Small intestine (tissue), 7 donors: ENCODE measurements at regions not wholly inside any gene's neighbourhood (a gene's known extent, or its start where the extent isn't known, plus 50 kb on each side); places are given as distances from the start of the nearest gene placed in this dataset.

Experiments
- DNase-seq, 2 donors: peaks; one replicate each; pipeline versions ENCODE4 v3.0.0 to v3.0.0-alpha.2; 2013
- FAIRE-seq: peaks from 2 replicates; lab custom pipeline; 2012; peaks lifted over from hg19 to GRCh38; lab: Jason Lieb, UNC
- H3K27ac ChIP-seq, 3 donors: one replicate each; pipeline ENCODE4 v1.5.1; 2013; ENCODE audit warnings: low read length in 2 of 3, mild to moderate bottlenecking in 2 of 3, control low read depth in 1 of 3, inconsistent platforms in 1 of 3, low read depth in 1 of 3, moderate library complexity in 1 of 3
- H3K27me3 ChIP-seq, 3 donors: one replicate each; pipeline ENCODE4 v1.6.1; 2013; ENCODE audit warnings: low read length in 3 of 3, inconsistent platforms in 1 of 3; ENCODE audit not compliant: control insufficient read depth in 3 of 3, insufficient read depth in 3 of 3
- H3K36me3 ChIP-seq, 3 donors: one replicate each; pipeline ENCODE4 v1.6.1; 2013; ENCODE audit warnings: low read length in 3 of 3, inconsistent platforms in 1 of 3, low read depth in 1 of 3, mild to moderate bottlenecking in 1 of 3, moderate library complexity in 1 of 3; ENCODE audit not compliant: control insufficient read depth in 3 of 3, insufficient read depth in 2 of 3
- H3K4me1 ChIP-seq, 3 donors: one replicate each; pipeline ENCODE4 v1.6.1; 2013; ENCODE audit warnings: low read length in 2 of 3, inconsistent platforms in 1 of 3, low read depth in 1 of 3, mild to moderate bottlenecking in 1 of 3, moderate library complexity in 1 of 3; ENCODE audit not compliant: control insufficient read depth in 3 of 3, insufficient read depth in 2 of 3
- H3K4me3 ChIP-seq, 3 donors: one replicate each; pipeline ENCODE4 v1.5.1; 2013; ENCODE audit warnings: low read length in 3 of 3, control low read depth in 1 of 3, inconsistent platforms in 1 of 3, low read depth in 1 of 3, mild to moderate bottlenecking in 1 of 3, moderate library complexity in 1 of 3
- H3K9me3 ChIP-seq, 2 donors: one replicate each; pipeline ENCODE4 v1.6.1; 2013; ENCODE audit warnings: low read depth in 1 of 2, low read length in 1 of 2; ENCODE audit not compliant: control insufficient read depth in 2 of 2, insufficient read depth in 1 of 2
- WGBS, 3 donors: extraction: QIAGEN DNeasy Blood & Tissue Kit; methylation state at CpG; one replicate each; pipeline ENCODE4 v1.1.7; 2013; 5-methylcytosine and 5-hydroxymethylcytosine counted together
- donor health status: healthy with polysubstance abuse.
- donor health status: control.
- donor health status: control.
- donor health status: Bipolar disorder and iron deficiency.
- donor health status: healthy.

DNA sequence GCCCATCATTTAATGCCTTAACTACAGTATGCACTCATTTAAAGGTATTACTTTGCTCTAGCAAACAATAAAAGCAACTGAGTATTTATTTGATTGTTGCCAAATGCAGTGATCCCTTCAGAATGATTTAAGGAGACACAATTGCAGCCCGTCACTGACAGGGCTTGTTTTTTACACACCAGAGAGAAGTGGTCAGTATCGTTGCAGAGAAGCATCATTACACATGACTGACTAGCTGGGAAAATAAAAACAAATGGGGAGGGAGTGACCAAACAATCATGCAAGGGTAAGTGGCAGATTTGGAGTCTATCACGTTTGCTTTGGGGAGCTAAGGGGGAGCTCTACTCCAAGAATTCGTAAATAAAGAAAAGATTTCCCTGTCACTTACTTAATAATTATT is 1685.3 kb upstream of the TENM3 start:
- no peak overlapping the region for H3K4me3 ChIP-seq
- H3K4me1 ChIP-seq: no peaks in the 10 kb centered on the region
- no peaks in the 10 kb centered on the region for H3K36me3 ChIP-seq
- DNase-seq (no peak), FAIRE-seq (no peak)
- H3K27ac ChIP-seq: no peak overlapping the region
- H3K9me3 ChIP-seq: no peaks in the 10 kb centered on the region
- no peaks in the 10 kb centered on the region for H3K27me3 ChIP-seq
- 54 to 59% (median 57%) methylated on average over 4 of the region's 4 CpGs for WGBS, 3 donors

DNA sequence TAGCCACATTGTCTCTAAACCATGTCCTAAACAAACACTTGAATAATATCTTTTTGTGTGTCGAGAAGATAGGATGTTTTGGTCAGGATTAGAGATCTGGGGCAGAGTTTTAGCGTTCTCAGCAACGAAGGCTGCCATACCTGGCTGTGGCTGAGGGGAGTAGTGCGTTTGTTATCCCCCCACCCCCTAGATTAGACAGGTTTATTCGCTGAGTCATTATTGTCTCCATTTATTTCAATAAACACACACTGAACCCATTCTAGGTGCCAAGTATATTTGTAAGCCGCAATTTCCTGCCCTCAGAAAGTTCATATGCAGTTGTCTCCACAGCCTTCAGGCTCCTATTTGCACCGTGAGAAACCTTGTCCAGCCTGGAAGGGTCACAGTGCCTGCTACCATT is 1684.8 kb upstream of the TENM3 start:
- 53 to 57% (median 54%) methylated on average over 7 of the region's 7 CpGs for WGBS, 3 donors
- FAIRE-seq (no peak), DNase-seq (no peak)
- Histone ChIP-seq H3K36me3 (no peaks in the 10 kb centered on the region), H3K27me3 (no peaks in the 10 kb centered on the region), H3K9me3 (no peaks in the 10 kb centered on the region), H3K4me1 (no peaks in the 10 kb centered on the region), H3K4me3 (no peak overlapping the region), H3K27ac (no peak overlapping the region)

DNA sequence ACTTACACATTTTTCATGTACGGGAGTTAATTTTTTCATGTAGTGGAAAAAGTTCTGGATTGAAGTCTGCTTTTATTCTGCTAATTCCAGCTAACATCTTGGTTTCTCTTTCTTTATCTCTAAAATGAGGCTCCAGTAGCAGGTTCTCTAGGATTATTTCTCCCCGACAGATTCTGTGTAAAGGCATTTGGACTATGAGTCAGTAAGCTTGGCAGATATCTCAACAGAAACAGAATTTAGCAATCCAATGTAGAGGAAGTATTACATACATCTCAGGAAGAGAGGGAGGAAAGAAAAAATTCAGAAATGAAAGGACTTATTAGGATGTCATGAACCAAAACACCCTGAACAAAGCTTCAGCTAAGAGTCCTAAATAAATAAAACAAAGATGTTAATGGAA is 1682.3 kb upstream of the TENM3 start:
- FAIRE-seq (no peak), DNase-seq (no peak)
- WGBS, 3 donors: 39 to 48% (median 40%) methylated on average over 2 of the region's 2 CpGs
- Histone ChIP-seq H3K36me3 (no peaks in the 10 kb centered on the region), H3K27ac (no peak overlapping the region), H3K4me3 (no peak overlapping the region), H3K9me3 (no peaks in the 10 kb centered on the region), H3K4me1 (no peaks in the 10 kb centered on the region), H3K27me3 (no peaks in the 10 kb centered on the region)

DNA sequence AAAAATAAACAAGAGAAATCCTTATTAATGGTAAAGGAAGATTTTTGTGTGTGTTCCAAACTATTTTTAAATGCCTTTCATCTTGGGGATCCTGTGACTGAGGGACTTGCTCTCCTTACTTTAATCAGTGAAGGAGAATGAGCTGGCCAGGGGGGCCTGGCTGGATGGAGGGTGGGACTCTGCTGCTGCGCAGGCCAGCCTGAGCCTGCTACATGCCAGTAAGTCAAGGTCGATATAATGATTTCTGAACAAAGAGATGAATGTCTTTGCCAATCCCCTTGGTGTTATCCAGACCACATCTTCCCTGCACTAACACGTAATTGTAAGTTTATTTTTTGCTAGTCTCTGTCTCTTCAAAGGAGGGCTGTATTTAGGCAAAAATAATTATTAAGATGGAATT is 1679.2 kb upstream of the TENM3 start:
- Histone ChIP-seq H3K27me3 (no peaks in the 10 kb centered on the region), H3K36me3 (no peaks in the 10 kb centered on the region), H3K4me3 (no peak overlapping the region), H3K27ac (no peak overlapping the region), H3K9me3 (no peaks in the 10 kb centered on the region), H3K4me1 (no peaks in the 10 kb centered on the region)
- WGBS, 3 donors: 57 to 60% (median 58%) methylated on average over 3 of the region's 3 CpGs
- DNase-seq (no peak), FAIRE-seq (no peak)

DNA sequence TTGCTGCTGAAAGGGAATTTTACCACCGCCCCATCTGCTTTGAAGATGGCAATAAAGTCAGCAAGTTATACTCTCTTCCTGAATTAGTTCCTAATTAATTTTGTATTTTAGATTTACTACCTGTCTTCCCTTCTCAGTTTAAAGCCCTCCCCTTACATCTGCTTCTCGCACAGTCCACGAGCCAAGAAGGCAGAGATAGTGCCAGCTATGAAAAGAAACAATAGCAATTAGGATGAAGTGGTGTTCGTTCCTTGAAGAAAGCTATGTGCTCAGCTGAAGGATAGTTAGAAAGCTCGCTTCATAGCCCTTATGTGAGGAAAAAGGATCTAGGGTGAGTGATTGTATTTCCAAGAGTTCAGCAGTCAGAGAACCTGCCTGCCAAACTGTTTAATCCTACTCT is 1678.8 kb upstream of the TENM3 start:
- no peaks in the 10 kb centered on the region for H3K36me3 ChIP-seq
- H3K4me3 ChIP-seq: no peak overlapping the region
- 63 to 73% (median 67%) methylated on average over 5 of the region's 5 CpGs for WGBS, 3 donors
- no peak overlapping the region for H3K27ac ChIP-seq
- H3K4me1 ChIP-seq: no peaks in the 10 kb centered on the region
- DNase-seq (no peak), FAIRE-seq (no peak)
- H3K9me3 ChIP-seq: no peaks in the 10 kb centered on the region
- no peaks in the 10 kb centered on the region for H3K27me3 ChIP-seq

DNA sequence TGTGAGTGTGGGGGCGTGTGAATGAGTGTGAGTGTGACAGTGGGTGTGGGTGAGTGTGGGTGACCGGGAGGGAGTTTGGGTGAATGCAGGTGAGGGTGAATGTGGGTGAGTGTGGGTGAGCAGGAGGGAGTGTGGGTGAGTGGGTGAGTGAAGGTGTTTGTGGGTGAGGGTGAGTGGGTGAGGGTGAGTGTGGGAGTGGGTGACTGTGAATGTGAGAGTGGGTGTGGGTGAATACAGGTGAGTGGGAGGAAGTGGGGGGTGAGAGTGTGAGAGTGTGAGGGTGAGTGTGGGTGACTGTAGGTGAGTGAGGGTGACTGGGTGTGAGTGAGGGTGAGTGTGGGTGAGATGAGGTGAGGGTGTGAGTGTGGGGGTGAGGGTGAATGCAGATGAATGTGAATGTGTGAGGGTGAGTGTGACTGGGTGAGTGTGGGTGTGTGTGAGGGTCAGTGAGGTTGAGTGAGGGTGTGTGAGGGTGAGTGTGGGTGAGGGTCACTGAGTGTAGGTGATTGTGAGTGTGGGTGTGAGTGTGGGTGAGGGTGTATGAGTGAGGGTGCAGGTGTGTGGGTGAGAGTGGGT is 1677.3 kb upstream of the TENM3 start:
- 71 to 85% (median 79%) methylated on average over 2 of the region's 2 CpGs for WGBS, 3 donors
- DNase-seq: no peak
- H3K9me3 ChIP-seq: no peaks in the 10 kb centered on the region
- H3K27ac ChIP-seq: no peak overlapping the region
- no peak overlapping the region for H3K4me3 ChIP-seq
- H3K36me3 ChIP-seq: no peaks in the 10 kb centered on the region
- no peak for FAIRE-seq
- H3K27me3 ChIP-seq: no peaks in the 10 kb centered on the region
- H3K4me1 ChIP-seq: no peaks in the 10 kb centered on the region

DNA sequence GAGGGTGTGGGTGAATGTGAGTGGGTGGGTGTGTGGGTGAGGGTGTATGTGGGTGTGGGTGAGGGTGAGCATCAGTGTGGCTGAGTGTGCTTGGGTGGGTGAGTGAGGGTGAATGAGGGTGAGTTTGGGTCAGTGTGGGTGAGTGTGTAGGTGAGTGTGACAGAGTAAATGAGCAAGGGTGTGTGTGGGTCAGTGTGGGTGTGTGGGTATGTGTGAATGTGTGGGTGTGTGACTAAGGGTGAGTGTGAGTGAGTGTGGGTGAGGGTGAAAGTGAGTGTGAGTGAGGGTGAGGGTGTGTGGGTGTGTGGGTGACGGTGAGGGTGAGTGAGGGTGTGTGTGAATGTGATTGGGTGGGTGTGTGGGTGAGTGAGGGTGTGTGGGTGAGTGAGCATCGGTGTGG is 1676.7 kb upstream of the TENM3 start:
- no peak for FAIRE-seq
- Histone ChIP-seq H3K4me3 (no peak overlapping the region), H3K27ac (no peak overlapping the region), H3K9me3 (no peaks in the 10 kb centered on the region), H3K36me3 (no peaks in the 10 kb centered on the region), H3K27me3 (no peaks in the 10 kb centered on the region), H3K4me1 (no peaks in the 10 kb centered on the region)
- WGBS, 3 donors: 68 to 96% (median 75%) methylated on average over 2 of the region's 2 CpGs
- no peak for DNase-seq

DNA sequence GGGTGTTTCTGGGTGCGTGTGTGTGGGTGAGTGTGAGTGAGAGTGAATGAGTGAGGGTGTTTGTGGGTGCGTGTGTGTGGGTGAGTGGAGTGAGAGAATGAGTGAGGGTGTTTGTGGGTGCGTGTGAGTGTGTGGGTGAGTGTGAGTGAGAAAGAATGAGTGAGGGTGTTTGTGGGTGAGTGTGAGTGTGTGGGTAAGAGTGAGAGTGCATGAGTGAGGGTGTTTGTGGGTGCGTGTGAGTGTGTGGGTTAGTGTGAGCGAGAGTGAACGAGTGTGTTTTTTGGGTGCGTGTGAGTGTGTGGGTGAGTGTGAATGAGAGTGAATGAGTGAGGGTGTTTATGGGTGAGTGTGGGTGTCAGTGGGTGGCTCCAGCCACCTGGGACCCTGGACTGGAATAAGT is 1676.1 kb upstream of the TENM3 start:
- H3K27me3 ChIP-seq: no peaks in the 10 kb centered on the region
- H3K4me3 ChIP-seq: no peak overlapping the region
- no peak for DNase-seq
- no peaks in the 10 kb centered on the region for H3K4me1 ChIP-seq
- no peaks in the 10 kb centered on the region for H3K9me3 ChIP-seq
- no peak for FAIRE-seq
- WGBS, 3 donors: 90 to 91% (median 91%) methylated on average over 7 of the region's 7 CpGs
- H3K27ac ChIP-seq: no peak overlapping the region
- no peaks in the 10 kb centered on the region for H3K36me3 ChIP-seq

DNA sequence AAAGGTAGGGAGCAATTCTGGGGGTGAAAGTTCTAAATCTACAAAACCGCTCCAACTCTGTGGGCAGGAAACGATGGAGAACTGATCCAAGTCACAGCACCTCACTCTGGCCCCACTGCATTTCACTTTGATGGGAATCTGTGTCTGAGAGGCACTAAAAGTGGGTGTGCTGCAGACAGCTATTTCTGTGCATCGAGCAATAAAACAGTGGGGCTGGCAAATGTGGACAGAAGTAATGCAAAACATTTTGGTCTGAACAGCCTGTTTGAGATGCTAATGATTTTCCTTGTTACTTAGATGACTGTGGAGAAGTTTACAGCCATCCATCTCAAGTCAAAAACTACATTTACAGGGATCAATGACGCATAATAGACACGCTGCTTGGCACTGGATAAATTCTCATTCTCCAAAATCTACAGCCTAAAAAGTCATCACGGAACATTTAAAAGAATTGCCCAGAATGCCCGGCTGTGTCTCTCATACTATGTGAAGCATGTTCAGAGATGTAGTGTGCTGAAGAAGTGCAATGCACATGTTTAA is 1671.6 kb upstream of the TENM3 start:
- Histone ChIP-seq H3K36me3 (no peaks in the 10 kb centered on the region), H3K27ac (no peak overlapping the region), H3K27me3 (no peaks in the 10 kb centered on the region), H3K9me3 (no peaks in the 10 kb centered on the region), H3K4me1 (no peaks in the 10 kb centered on the region), H3K4me3 (no peak overlapping the region)
- WGBS, 3 donors: 79 to 85% (median 84%) methylated on average over 7 of the region's 7 CpGs
- DNase-seq (no peak), FAIRE-seq (no peak)
